HPDE6-E6E7 (cell line): ENCODE measurements at regions not wholly inside any gene's neighbourhood (a gene's known extent, or its start where the extent isn't known, plus 50 kb on each side); places are given as distances from the start of the nearest gene placed in this dataset.

Source experiments
- DNase-seq: peaks from one replicate; pipeline ENCODE4 v3.0.0; 2011; ENCODE audit warnings: missing footprints; ENCODE audit errors: extremely low spot score

- no peak for DNase-seq
These were observed 138.8 kb downstream of the TUSC7 start for GRCh38 chr3:116848248-116848829.

GRCh38 chr3:116849261-116849688 is 139.7 kb downstream of the TUSC7 start:
- no peak for DNase-seq

GRCh38 chr3:116852803-116853202 is 143.2 kb downstream of the TUSC7 start:
- no peak for DNase-seq

DNA sequence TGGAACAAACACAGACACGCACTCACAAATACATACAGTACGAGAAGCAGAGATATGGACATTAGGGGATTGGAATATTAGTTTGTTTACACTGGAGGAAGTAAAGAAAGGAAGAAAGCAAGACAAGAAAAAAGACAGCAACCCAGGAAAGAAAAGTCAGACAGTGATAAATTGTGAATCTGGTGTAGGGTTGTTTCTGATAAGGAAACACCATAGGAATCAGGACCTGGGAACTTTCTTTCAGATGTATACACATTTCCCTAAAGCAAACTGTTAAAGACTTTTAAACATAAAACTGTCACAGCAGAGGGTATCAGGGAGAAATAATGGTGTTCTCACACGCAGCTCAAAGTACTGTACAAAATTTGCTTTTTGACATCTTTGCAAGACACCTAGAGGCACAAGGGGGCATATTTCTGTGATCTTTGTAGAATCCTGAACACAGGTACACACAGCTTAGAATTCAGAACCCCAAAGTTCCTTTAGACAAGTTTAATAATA is 153.7 kb downstream of the TUSC7 start:
- no peak for DNase-seq

GRCh38 chr3:116863822-116864589 is 154.4 kb downstream of the TUSC7 start:
- DNase-seq, result peak; percentile 10

DNA sequence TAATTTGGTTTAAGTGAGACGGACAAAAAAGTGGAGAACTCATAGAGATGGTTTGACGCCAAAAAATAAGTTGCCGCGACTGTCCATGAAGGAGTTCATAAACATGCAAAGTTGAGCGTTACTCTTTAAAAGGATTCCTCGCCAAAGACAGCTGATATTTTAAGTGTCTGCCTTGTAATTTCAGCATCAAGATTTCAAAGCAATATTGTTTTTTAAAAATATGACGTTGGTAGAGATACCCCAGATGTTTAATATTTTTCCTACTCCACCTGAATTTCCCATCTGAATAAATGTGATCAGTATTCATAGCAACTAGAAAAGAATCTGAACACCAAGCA is 155.0 kb downstream of the TUSC7 start:
- DNase-seq, result no peak

DNA sequence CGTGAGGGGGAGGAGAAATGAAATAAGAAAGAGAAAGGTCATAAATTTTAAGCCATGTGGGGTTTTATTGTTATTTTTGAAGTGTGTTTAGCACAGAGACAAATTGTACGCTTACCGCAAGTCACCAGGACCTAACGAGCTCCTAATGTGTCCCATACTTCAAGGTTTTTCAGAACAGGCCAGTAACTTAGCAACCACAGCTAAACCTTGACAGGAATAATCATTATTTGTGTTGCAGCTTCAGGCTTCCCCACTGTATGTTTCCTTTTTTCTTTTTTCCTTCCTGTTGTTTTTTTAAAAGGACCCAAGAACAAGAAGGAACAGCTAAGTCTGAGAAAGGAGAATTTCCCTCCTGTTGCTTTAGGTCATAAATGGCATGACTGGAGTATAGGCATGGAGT is 160.8 kb downstream of the TUSC7 start:
- no peak for DNase-seq

DNA sequence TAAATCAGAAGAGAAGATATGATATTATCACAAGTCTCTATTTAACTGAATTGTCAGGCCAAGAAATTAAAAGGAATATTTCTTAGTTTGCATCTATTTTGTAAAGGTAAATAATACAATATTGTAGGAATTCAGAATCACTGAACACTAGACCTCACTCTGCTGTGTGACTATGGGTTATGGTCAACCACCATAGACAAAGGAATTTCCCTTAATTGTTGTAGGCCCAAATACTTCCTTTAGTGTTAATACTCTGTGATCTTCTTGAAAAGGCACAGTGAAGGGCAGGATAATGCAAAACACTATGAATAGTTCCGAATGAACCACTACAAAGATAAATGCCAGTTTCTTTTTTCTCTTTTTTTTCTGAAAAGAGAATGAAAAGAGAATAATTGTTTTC is 162.3 kb downstream of the TUSC7 start:
- no peak for DNase-seq

- DNase-seq, result no peak
These were observed 163.1 kb downstream of the TUSC7 start for GRCh38 chr3:116872688-116873087.

- no peak for DNase-seq
These were observed 163.6 kb downstream of the TUSC7 start for GRCh38 chr3:116873142-116873541.

DNA sequence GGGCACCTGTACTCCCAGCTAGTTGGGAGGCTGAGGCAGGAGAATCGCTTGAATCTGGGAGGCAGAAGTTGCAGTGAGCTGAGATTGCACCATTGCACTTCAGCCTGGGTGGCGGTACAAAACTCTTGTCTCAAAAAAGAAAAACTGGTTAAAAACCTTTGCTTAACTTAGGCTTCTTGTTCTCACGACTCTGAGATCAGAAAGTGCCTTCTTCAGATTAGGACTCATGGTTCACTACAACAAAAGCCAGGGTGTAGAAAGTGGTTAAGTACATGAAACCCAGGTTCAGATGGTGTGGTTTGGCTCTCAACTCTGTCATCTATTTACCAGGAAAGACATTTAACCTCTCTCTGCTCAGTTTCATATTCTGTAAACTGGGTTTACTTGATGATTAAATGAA is 168.4 kb downstream of the TUSC7 start:
- DNase-seq, result no peak

- DNase-seq, result no peak
These were observed 176.8 kb downstream of the TUSC7 start for GRCh38 chr3:116886202-116886893.

- DNase-seq, result peak; percentile 54
These were observed 186.5 kb downstream of the TUSC7 start for GRCh38 chr3:116896116-116896515.

- DNase-seq, result no peak
These were observed 187.8 kb downstream of the TUSC7 start for GRCh38 chr3:116897382-116897781.

DNA sequence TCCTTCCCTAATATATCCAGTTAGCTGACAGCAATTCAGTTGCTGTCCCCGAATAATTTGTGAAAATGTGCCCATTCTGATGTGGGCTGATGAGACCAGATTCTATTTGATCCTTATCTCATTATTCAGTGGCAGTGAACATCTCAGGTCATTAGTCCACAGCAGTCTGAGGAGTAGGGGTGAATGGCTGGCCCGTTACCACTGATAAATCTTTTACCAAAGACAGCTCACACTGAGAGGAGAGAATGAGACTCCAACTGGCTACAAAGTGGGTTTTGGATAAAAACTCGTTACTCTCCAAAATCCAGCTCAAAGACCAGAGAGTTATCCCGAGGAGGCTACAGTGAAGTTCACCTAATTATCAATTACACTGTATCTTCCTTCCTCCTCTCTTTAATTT is 189.7 kb downstream of the TUSC7 start:
- DNase-seq, result no peak

GRCh38 chr3:116905334-116905733 is 195.8 kb downstream of the TUSC7 start:
- DNase-seq, result no peak

DNA sequence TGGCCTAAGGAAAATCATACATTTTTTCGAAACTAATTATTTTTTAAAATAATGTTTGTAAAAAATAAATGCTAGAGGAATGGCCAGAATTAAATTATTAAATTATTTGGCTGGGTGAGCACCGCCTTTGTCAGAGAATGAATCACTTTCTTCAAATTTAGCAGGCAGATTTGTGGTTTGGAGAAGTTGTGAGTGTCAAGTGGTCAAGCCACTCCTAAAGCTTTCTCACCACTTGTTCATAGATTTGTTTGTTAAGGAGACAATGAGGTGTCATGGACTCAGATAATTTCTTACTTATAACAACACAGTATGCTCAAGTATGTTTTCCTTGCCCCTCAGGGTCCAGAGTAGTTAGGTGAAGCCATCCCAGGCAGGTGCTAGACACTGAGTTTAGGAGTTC is 196.2 kb downstream of the TUSC7 start:
- peak; percentile 29 for DNase-seq

DNA sequence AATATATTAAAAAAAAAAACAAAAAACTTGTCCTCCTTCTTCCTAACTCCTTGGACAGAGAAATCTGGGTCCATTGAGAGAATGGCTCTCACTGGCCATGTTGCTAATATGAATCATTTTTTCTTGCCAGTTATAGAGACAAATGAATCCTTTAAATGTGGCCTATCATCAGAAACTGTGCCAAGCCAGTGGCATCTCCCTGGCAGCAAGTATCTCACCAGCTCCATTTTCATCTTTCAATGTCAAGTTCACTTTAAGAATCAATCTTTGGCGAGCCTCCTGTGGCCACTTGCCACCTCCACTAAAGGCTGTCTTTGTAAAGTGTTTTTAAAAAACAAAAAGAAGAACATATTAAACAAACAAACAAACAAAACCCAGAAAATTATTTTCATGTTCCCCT is 202.5 kb downstream of the TUSC7 start:
- no peak for DNase-seq

DNA sequence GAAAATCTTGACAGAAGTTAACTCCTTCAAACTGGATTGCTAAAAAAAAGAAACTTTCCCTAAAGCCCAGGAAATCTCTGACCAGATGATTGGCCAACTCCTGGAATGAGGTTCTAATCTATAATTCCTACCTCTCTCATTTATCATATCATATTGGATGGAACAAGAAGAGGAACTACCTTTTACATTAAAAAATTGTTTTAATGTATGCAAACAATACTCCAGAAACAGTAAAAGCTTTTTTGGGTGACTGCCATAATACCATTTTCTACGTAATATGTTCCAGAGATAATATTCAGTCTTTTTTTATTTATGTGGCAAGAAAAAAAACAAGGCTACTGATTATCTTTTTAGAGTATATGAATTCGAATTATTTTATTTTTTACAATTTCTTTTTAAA is 204.4 kb downstream of the TUSC7 start:
- DNase-seq, result no peak

DNA sequence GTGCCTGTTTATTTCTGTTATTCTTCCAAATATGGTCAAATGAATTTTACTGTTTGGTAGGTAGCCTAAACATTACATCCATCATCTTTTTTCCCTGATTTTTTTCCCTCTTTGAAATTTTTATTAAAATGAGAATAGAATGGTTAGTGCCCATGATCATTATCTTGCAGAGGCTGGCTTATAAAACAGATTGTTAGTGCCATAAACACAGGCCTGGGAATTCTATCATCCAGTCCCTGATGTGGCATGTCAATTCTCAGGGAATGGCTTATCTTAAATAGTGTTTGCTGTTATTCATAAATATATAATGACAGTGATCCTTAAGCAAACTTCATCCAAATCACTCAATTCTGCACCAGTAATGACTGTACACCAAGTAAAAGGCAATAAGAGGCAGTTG is 207.3 kb downstream of the TUSC7 start:
- no peak for DNase-seq

DNA sequence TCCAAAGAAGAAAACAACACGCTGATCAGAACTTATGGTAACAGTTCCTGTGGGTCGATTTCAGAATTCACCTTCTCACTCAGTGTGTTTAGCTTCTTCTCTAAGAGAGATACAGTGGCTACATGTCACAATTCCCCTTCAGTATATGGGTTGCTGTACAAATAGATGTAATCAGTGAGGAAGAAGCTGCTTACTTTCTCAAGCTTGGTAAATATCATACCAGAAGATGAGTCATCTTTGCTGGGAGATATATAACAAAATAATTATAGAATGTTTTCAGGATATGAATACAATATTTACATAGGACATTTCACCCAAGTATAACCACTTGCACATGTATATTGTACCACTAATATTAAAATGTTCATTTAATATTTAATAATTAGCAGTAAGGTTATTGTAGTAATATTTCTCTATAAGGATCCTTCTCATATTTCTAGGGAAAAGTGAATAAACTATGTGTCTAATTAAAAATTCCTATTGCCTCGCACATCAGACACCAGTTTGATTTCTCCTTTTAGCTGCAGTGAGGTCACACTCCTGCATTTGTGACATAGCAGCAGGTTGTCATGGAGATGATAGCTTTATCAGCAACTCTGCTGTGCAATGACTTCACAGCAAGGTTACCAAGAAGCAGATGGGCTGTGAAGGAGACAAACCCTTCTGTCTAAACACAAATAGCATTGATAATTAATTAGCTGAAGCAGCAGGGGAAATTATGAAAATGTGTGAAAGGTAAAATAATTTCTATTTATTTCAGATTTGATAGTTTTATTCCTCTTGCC is 211.4 kb downstream of the TUSC7 start:
- DNase-seq, result no peak

DNA sequence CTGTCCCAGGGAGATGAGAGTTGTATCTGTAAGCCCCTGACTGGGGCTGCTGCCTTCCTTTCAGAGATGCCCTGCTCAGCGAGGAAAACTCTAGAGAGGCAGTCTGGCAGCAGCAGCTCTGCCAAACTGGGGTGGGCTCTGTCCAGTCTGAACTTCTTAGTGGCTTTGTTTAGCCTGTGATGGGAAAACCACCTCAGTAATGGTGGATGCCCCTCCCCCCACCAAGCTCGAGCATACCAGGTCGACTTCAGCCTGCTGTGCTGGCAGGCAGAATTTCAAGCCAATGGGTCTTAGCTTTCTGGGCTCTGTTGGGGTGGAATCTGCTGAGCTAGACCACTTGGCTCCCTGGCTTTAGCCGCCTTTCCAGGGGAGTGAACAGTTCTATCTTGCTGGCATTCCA is 218.3 kb downstream of the TUSC7 start:
- DNase-seq, result no peak
